OCI-M2 (cell line): ENCODE measurements at regions not wholly inside any gene's neighbourhood (a gene's known extent, or its start where the extent isn't known, plus 50 kb on each side); places are given as distances from the start of the nearest gene placed in this dataset.
"Not testable (repeated sequence)": the region's sequence is repeated elsewhere in the genome, so short reads cannot be mapped to it uniquely, and the experiment has no call there.

Source experiments
- DNase-seq: peaks from one replicate; lab custom pipeline; 2025; ENCODE audit not compliant: unreplicated experiment; lab: John Stamatoyannopoulos, UW

DNA sequence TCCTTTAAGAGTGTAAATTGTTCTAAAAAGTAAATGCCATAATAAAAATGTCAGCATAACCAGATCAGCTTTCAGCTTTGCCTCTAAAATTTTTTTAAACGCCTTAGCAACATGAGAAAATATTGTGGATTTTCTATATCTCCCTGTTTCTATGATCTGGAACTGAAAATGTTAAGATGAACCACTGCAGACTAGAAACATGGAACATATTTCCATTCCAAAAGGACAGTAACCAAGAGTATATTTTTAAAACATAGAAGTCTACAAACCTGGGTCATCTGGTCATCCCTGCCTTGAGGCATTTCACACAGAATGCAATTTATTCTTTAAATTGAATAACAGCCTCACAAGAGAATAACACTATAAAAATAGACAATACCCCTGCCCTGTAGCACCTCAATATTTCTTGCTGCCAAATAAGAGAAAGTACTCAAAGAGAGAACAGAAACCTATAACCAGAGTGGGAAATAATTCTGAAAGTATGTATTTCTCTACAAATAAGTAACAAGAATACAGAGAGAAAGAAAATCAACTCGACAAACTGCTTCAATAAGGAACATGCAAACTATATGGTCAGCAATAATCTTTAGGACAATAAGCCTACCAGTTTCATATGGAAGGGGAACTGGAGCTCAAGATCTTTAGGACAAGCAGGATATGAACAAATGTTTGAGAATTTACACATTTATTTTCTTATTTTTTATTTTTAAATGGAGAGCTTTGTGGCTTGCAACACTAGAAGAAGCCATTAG lies 949.0 kb downstream of the EPHA3 start:
- DNase-seq: no peak

DNA sequence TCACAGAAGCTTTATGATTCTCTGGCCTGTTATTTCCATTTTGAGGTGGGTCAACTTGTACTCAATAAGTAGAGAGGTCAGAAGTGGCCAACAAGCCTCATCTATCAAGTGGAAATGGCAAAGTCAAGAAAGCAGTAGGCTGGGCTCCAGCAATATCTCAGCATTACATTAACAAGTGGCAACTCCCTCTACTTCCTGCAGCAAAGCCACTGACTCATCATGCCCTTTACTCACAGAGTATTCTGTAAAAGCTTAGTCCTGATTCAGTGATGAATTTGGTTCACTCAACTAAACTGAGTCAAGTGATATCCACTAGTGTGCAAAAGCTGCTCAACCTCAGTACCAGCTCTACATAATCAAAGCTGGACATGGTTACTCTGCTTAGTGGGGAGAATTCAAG lies 954.6 kb downstream of the EPHA3 start:
- DNase-seq: no peak

DNA sequence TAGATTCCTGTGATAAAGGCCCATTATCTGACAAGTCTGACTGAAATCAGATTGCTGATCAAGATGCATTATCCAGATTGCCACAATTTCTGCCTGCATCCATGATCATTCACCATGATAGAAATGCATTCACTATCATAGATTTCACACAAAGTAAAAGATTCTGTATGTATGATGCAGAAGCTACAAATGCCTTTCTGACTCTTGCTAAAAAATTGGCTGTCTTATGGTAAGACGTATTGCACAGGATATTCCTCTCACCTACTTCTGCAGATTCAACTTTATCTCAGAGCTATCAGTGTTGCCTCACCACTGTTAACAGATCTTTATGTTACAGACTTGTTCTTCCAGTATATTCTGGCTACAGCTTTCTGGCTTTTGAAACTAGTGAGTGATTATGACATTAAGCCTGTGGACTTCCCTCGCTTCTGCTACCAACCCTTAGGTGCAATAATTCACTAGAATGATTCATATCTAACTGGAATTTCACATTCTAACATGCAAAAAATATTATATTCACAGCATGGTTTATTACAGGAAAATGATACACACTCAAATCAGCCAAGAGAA lies 955.3 kb downstream of the EPHA3 start:
- no peak for DNase-seq

DNA sequence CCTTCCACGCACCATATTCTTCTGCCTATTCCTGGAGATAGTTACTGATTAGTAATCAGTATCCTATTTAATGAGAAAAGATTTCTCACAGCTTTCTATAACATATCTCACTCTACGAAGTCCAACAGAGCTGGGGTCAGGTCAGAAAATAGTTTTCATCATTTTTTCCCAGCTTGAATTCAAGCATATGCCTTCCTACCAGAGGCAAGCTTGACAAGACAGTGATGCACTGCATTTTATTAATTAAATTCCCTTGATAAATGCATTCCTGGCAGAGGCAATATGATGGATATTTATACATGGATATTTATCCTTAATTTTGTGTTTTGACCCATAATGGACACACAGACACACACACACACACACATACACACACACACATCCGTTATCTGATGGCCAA lies 961.4 kb downstream of the EPHA3 start:
- no peak for DNase-seq

DNA sequence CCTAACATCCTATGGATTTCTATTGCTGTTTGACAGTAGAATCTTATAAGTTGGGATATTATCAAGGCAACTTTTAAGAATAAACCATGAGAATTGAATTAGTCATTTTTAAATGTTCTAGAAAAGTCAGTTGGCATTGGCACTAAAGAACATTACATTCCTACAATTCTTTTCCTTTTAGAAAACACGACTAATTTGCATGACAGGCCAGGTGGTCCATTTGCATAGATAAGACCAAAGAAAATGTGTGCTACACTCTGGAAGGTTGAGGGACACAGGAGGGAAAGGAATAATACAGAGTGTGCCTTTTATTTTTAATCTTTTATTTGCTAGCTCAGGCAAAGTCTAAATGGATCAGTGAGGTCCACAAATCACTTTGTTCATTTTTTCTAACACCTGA lies 962.3 kb downstream of the EPHA3 start:
- no peak for DNase-seq

DNA sequence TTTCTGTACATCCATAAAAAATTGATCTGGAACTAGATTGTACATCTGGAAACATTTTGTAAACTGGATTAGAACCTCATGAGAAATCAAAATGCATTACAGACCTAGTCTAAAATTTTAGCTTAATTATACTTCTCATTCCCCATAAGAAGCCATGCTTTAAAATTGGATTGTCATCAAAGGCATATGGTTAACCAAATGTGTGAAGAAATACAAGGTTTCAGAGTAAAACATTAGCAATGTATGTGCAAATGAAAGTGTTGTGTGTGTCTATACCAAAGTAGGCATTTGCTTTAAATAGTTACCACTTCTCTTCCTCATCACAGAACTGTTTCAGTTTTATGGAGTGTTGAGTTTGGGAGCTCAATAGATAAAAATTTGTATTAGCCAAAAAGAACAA lies 968.7 kb downstream of the EPHA3 start:
- DNase-seq: no peak

DNA sequence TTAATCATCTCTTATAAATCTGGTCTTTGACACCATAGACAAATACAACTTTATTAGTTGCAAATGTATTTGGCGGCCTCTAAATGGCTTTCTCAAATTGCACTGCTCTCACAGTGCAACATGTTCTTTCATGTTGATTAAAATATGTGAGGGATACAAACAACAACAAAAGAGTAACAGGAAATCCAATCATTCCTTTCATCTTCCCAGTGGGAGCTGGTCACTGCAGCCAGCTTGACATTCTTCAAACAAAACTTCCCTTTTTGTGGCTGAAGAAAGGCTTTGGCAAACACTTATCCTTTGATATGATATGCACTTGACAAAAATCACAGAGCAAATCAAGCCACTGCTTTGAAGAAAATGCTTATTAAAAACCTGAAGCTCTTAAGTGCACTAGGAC lies 973.6 kb downstream of the EPHA3 start:
- no peak for DNase-seq

DNA sequence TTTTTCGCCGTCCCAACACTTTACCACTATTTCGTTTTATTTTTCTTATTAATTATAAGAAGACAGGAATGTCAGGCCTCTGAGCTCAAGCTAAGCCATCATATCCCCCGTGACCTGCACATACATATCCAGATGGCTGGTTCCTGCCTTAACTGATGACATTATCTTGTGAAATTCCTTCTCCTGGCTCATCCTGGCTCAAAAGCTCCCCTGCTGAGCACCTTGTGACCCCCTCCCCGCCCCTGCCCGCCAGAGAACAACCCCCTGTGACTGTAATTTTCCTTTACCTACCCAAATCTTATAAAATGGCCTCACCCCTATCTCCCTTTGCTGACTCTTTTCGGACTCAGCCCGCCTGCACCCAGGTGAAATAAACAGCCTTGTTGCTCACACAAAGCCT lies 978.9 kb downstream of the EPHA3 start:
- not testable (repeated sequence) for DNase-seq

DNA sequence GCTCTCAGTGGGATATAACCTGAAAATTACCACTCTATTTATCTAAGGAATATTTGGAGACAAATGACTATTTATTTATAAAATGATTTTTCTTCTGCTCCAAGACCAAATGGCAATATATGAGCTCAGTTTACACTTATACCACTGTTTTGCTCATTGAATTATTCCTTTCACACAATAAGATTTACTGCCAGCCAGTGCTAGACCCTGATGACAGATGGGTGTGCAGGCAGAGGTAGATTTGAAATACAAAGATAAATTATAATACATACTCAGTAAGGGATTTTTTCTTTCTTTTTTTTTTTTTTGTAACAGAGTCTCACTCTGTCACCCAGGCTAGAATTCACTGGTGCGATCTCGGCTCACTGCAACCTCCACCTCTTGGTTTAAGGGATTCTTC lies 980.3 kb downstream of the EPHA3 start:
- DNase-seq: no peak

DNA sequence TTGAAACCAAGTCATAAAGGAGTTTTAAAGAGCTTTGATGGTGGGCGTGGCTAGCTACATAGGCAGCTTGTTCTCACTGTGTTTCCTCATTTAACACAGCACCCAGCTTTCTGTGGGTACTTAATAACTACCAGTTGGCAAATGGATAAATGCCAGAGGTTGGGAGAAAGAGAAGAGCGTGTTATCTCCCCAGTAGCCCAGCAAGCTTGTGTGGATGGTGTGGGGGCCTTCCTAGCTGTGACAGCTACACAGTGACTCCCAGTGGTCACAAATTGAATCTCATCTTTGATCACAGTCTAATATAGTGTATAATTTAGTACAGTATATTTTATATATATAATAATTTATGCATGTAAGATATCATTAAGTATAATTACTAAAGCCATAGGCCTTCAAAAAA lies 984.1 kb downstream of the EPHA3 start:
- DNase-seq: peak; percentile 7

DNA sequence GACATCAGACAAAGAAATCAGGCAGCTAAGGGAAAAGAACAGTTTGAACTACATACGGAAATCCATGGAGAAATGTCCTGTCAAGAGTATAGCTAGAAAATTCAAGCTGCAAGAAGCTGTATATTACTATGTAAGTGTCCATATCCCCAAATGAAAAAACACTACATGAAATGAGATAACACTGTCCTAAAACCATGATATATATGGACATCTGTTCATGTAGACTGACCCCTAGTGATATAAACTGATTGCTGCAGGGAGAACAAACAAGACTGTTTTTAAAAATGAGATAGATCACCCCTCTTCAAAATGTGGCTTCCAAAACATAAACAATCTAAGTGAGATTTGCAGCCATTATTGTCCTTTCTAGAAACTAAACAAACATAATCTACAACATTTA lies 985.6 kb downstream of the EPHA3 start:
- DNase-seq: no peak

DNA sequence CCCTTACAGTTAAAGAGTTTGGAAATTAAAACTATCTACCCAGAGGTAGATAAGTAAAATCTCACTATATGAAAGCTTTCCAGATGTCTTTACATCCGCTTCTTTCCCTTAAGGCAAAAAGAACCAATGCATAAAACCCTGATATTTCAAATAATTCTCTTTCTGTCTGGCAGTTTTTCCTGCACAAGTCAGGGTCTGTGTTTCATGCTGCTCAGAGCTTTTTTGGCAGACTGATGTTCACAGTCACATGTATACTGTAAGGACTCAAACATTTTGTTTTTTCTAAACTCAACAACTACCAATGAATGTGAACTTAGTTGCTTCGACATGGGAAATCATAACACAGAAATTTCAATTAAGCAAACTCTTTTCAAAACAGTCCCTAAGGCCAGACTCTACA lies 988.4 kb downstream of the EPHA3 start:
- DNase-seq: no peak

DNA sequence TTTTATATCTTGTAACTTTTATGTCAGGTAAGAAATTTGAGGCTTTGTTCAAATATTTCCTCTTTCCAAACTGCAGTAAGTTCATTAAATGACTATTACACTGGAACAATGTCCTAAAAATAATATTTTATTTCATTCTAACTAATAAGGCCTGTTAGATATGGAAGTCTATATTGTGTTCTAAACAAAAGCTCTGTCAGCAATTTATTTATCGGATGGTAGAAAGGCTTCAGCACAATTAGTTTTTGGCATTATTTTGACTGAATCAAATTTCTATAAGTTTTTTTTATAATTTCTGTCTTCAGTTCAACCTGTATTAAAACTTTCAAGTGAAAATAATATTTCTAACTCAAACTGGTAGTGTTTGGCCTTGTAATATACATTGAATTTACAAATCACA lies 992.1 kb downstream of the EPHA3 start:
- DNase-seq: no peak

DNA sequence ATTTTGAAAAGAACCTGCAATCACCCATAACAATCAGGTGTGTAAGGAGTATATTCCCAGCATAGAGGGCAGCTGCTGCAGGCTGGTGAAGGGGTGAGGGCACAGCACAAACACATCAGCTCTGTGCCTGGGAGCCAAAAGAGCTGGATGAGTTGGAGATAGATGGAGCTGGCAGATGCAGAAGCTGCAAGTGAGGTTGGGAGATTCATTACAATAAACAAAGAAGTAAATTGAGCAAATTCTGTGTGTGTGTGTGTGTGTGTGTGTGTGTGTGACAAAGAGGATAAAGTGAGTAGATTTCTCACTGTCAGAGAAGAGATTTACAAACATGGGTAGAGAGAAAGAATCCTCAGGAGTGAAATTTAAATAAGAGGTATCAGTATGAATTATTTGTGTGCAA lies 994.7 kb downstream of the EPHA3 start:
- DNase-seq: no peak

DNA sequence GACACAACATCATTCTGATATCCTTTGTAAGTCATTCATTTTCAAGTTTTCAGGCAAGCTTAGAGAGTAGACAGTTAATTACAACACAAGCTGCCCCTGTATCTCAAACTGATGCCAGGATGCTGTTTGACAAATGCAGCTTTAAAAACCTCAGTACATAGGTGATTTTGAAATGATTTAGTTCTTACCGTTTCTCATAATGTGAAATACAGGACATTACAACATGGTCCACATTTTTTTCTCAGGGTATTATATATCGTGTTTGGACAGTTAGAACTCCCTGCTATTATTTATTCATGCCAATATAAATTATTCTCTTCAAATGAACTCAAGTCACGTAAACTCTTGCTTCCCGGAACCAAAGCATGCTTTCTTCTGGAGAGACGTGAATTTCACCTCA lies 1013.9 kb downstream of the EPHA3 start:
- DNase-seq: no peak

DNA sequence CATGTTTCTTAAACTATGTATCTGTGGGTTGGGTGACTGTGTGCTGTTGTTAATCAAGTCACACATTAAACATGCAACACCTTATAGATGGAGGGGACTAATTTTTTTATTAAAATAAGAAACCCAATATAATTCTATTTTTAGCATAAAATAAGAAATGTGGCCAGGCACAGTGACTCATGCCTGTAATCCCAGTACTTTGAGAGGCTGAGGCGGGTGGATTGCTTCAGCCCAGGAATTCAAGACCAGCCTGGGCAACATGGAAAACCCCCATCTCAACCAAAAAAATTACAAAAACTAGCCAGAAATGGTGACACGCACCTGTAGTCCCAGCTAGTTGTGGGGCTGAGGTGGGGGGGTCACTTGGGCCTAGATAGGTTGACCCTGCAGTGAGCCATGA lies 1021.0 kb downstream of the EPHA3 start:
- no peak for DNase-seq

DNA sequence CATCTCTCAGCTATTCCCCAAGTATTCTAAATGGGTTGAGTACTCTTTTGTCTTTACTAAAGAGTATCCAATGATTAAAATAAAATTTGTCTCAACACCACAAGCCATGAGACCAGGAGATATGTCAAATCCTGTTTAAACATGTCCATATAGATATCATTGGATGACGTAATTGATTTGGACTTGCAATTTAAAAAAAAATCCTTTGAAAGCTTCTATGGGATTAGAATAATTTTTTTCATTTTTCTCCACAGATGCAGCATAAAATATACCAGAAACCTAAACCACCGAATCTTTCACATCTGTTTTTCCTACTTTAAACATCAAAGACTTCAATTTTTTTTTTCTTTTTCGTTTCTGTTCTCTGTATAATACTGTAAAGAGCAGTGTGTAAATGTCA lies 1022.3 kb downstream of the EPHA3 start:
- no peak for DNase-seq

DNA sequence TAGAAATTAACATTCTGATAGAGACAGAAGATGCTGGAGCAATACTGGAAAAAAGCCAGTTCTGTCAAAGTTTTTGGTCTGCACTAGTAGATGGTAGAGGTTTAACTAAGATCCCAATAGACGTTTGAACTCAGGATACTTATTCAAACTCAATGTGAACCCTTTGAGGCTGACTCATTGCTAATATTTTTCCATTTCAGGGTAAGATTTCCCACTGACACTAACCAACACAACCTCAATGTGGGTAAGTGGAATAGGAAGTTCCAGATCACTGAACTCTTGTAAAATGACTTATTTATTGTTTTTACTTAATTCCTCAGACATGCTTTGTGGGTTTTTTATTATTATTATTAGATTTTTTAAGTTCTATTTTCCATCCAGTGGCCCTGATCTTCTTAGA lies 1024.8 kb downstream of the EPHA3 start:
- DNase-seq: no peak

DNA sequence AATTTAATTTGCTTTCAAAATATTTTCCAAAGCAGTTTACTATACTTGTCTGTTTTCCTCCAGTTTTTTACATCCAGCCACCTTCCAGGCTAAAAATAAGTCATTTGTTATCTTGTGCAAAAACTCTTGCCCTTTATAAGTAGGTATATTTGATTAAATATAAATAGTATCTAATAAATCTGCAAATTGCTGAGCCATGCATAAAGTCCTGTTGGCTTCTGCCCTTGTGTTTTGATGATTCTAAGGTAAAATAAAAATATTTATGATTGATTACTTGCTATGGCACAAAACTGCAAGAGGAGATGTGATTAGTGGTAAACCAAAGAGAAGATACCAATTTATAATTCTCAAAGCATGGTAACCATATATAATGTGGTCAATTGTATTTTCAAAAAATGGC lies 1026.7 kb downstream of the EPHA3 start:
- DNase-seq: no peak

DNA sequence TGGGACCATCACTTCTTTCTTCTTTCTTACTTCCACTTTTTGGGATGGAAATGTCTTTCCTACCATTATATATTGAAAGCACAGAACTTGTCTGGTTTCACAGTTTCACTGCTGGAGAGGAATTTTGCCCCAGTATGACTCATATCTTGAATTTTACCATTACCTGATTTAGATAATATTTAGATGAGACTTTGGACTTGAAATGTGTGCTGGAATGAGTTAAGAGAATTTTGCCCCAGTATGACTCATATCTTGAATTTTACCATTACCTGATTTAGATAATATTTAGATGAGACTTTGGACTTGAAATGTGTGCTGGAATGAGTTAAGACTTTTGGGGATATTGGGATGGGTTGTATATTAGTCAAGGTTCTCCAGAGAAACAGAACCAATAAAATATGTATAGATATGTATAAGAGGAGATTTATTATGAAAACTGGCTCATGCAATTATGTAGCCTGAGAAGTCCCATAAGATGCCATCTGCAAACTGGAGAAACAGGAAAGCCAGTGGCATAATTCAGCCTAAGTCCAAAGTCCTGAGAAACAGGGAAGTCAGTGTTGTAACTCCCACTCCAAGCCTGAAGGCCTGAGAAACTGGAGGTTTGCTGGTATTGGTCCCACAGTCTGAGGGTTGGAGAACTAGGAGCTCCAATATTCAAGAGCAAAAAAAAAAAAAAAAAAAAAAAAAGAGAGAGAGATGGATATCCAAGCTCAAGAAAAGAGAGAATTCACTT lies 1029.2 kb downstream of the EPHA3 start:
- DNase-seq: no peak

DNA sequence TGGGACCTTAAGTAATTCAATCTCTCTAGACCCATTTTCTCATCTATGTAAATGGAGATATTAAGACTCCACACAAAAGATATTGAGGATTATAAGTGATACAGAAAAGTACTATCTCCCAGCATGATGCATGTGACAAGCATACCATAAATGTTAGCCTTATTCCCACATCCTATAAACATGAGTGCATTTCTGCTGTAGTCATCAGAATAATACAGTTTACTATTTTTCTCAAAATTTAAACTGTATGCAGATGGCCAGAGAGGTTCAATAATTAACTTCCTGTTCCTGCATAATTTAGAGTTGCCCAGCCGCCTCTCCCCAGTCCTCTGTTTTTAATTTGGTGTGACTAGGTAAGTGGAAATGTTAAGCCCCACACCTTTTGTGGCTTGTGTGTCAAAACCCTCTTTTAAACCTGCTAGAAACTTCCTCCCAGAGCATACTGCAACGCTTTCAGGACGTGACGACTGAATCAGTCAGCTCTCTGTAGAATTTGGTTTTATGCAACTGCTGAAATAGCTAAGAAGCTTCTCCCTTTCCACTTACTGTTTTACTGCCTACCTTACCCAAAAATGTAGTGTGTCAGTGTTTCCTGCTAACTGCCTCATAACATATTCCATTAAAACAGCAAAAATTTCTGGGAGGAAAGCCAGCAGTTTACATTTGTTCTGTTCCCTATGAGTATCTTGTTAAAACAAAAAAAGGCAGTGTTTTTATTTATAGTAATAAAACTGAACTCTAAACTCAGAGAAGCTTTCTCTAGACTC lies 1037.9 kb downstream of the EPHA3 start:
- DNase-seq: no peak

DNA sequence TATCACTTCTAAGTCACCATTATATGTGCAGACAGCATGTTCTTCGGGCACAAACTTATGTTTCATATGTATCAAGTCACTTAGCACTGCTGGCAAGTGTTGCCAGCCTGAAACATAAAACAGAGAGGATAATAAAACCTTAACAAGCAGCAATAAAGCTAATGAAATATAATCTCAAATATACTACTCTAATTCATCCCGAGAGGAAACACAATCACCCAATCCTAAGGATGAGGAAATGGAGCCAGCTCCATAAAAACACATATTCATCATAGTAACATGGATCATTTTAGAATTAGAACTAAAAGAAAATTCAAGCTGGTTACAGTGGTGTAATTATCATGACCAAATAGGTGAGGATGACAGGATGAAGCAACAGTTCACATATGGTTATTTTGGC lies 1072.7 kb downstream of the EPHA3 start:
- no peak for DNase-seq
